Endothelial cell of umbilical vein (primary cell): ENCODE measurements at regions not wholly inside any gene's neighbourhood (a gene's known extent, or its start where the extent isn't known, plus 50 kb on each side); places are given as distances from the start of the nearest gene placed in this dataset.

Experiments used
- FOS ChIP-seq: IDR thresholded peaks from 2 replicates; pipeline ENCODE4 v1.6.1; 2011; ENCODE audit warnings: mild to moderate bottlenecking, low read length, moderate library complexity, borderline replicate concordance; ENCODE audit not compliant: insufficient read depth
- TF ChIP-seq, protein P1 (sequence below), 2 donors: IDR thresholded peaks; 1 replicate in 1 of 2; 2 replicates in 1 of 2; pipeline ENCODE4 v1.5.1; 2011; ENCODE audit warnings: low read length in 2 of 2, mild to moderate bottlenecking in 2 of 2, moderate library complexity in 2 of 2, control low read depth in 1 of 2, inconsistent platforms in 1 of 2, low read depth in 1 of 2; ENCODE audit not compliant: insufficient read depth in 1 of 2; ENCODE audit errors: extremely low read depth in 1 of 2

DNA sequence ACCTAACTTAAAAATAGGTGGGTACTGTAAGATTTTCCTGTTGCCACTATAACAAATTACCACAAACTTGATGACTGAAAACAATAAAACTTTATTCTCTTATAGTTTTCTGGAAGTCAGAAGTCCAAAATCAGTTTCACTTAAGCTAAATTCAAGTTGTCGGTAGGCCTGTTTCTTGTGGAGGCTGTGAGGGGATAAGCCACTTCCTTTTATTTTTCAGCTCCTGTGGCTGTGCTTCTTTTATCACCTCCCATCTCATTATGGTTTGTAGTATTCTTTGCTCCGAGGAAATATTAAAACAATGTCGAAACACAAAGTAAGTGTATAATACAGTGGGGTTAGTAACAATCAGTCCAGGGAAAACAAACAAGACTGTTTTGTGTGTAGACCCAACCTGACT lies 610.5 kb upstream of the TECRL start:
- TF ChIP-seq, protein P1, sequence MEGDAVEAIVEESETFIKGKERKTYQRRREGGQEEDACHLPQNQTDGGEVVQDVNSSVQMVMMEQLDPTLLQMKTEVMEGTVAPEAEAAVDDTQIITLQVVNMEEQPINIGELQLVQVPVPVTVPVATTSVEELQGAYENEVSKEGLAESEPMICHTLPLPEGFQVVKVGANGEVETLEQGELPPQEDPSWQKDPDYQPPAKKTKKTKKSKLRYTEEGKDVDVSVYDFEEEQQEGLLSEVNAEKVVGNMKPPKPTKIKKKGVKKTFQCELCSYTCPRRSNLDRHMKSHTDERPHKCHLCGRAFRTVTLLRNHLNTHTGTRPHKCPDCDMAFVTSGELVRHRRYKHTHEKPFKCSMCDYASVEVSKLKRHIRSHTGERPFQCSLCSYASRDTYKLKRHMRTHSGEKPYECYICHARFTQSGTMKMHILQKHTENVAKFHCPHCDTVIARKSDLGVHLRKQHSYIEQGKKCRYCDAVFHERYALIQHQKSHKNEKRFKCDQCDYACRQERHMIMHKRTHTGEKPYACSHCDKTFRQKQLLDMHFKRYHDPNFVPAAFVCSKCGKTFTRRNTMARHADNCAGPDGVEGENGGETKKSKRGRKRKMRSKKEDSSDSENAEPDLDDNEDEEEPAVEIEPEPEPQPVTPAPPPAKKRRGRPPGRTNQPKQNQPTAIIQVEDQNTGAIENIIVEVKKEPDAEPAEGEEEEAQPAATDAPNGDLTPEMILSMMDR (IDR thresholded peaks at IDR 0.05; ENCODE audit: extremely low read depth in 1 of 2, insufficient read depth in 1 of 2, low read depth in 1 of 2, low read length in 2 of 2), result no peak
- TF ChIP-seq FOS, result no peak
